HG03442 (cell line): ENCODE measurements at regions not wholly inside any gene's neighbourhood (a gene's known extent, or its start where the extent isn't known, plus 50 kb on each side); places are given as distances from the start of the nearest gene placed in this dataset.

Experiments
- ATAC-seq: cut with Tn5 transposase; IDR thresholded peaks from one replicate; pipeline ENCODE4 v1.9.1; 2021; ENCODE audit warnings: mild to moderate bottlenecking, moderate library complexity; ENCODE audit not compliant: unreplicated experiment

GRCh38 chr4:180564026-180564425, 1679.2 kb upstream of the TENM3 start:
- ATAC-seq: no peak

GRCh38 chr4:180564448-180564847, 1678.8 kb upstream of the TENM3 start:
- ATAC-seq: no peak

GRCh38 chr4:180565856-180566431, 1677.3 kb upstream of the TENM3 start:
- no peak for ATAC-seq

- no peak for ATAC-seq
Measured at GRCh38 chr4:180566492-180566891, 1676.7 kb upstream of the TENM3 start.

- ATAC-seq: no peak
Measured at GRCh38 chr4:180567080-180567479, 1676.1 kb upstream of the TENM3 start.

GRCh38 chr4:180571516-180572055, 1671.6 kb upstream of the TENM3 start:
- no peak for ATAC-seq

- no peak for ATAC-seq
Measured at GRCh38 chr4:180578175-180578574, 1665.0 kb upstream of the TENM3 start.

- ATAC-seq: no peak
Measured at GRCh38 chr4:180581061-180581460, 1662.1 kb upstream of the TENM3 start.

GRCh38 chr4:180587379-180587778, 1655.8 kb upstream of the TENM3 start:
- no peak for ATAC-seq

- no peak for ATAC-seq
Measured at GRCh38 chr4:180589575-180589974, 1653.6 kb upstream of the TENM3 start.

- ATAC-seq: no peak
Measured at GRCh38 chr4:180596888-180597483, 1646.2 kb upstream of the TENM3 start.

- no peak for ATAC-seq
Measured at GRCh38 chr4:180598281-180598680, 1644.9 kb upstream of the TENM3 start.

- no peak for ATAC-seq
Measured at GRCh38 chr4:180603791-180604190, 1639.4 kb upstream of the TENM3 start.

GRCh38 chr4:180610324-180610723, 1632.9 kb upstream of the TENM3 start:
- ATAC-seq: no peak

GRCh38 chr4:180615746-180616145, 1627.5 kb upstream of the TENM3 start:
- ATAC-seq: no peak

GRCh38 chr4:180617196-180617595, 1626.0 kb upstream of the TENM3 start:
- no peak for ATAC-seq

- ATAC-seq: no peak
Measured at GRCh38 chr4:180618396-180618795, 1624.8 kb upstream of the TENM3 start.

- ATAC-seq: no peak
Measured at GRCh38 chr4:180619440-180619839, 1623.8 kb upstream of the TENM3 start.

GRCh38 chr4:180622254-180622653, 1620.9 kb upstream of the TENM3 start:
- no peak for ATAC-seq

- no peak for ATAC-seq
Measured at GRCh38 chr4:180625653-180626052, 1617.5 kb upstream of the TENM3 start.

GRCh38 chr4:180630012-180630665, 1613.1 kb upstream of the TENM3 start:
- ATAC-seq: no peak

GRCh38 chr4:180634306-180634705, 1608.9 kb upstream of the TENM3 start:
- no peak for ATAC-seq
